ENCODE measurements at regions not wholly inside any gene's neighbourhood (a gene's known extent, or its start where the extent isn't known, plus 50 kb on each side); places are given as distances from the start of the nearest gene placed in this dataset.

- no peaks in the 10 kb centered on the region for H3K9me3 ChIP-seq (ENCODE audit: low read length)
- H3K79me2 ChIP-seq (replicated peaks; ENCODE audit: insufficient read depth, low read length) = no peaks in the 10 kb centered on the region
- no peaks in the 10 kb centered on the region for H3F3A ChIP-seq (ENCODE audit: insufficient read depth, low read length, poor library complexity, severe bottlenecking)
- H3K4me2 ChIP-seq (ENCODE audit: low read length) = no peak overlapping the region
- H3K27me3 ChIP-seq (ENCODE audit: insufficient read depth, low read depth, low read length) = no peaks in the 10 kb centered on the region
- no peak overlapping the region for H2AFZ ChIP-seq (ENCODE audit: low read depth, low read length)
- H3K9me2 ChIP-seq (ENCODE audit: insufficient read depth, low read length) = no peaks in the 10 kb centered on the region
- H3K27ac ChIP-seq (ENCODE audit: low read length) = no peak overlapping the region
- no peak overlapping the region for H3K9ac ChIP-seq (ENCODE audit: low read length)
- no peaks in the 10 kb centered on the region for H4K20me1 ChIP-seq (ENCODE audit: insufficient read depth)
- no peak overlapping the region for H3K4me3 ChIP-seq (ENCODE audit: low read length)
- no peaks in the 10 kb centered on the region for H3K36me3 ChIP-seq (ENCODE audit: insufficient read depth, low read length)
- TF ChIP-seq SMC3 (conservative IDR thresholded peaks at IDR 0.05; ENCODE audit: poor library complexity) (no peak), EZH2 (IDR thresholded peaks at IDR 0.05; ENCODE audit: borderline replicate concordance, insufficient read depth, low read length, poor library complexity, severe bottlenecking) (no peak), RAD21 (conservative IDR thresholded peaks at IDR 0.05) (no peak), POLR2AphosphoS5 (IDR thresholded peaks at IDR 0.05) (no peak), CTCF (IDR thresholded peaks at IDR 0.05; ENCODE audit: poor library complexity, severe bottlenecking) (no peak), REST (IDR thresholded peaks at IDR 0.05; ENCODE audit: borderline replicate concordance) (no peak), EP300 (conservative IDR thresholded peaks at IDR 0.05; ENCODE audit: poor library complexity, severe bottlenecking) (no peak), MXI1 (conservative IDR thresholded peaks at IDR 0.05; ENCODE audit: poor library complexity, severe bottlenecking) (no peak), TAF1 (IDR thresholded peaks at IDR 0.05; ENCODE audit: low read depth) (no peak)
Observed at GRCh38 chr9:12920437-12920836, 145.6 kb downstream of the LURAP1L start.

GRCh38 chr9:12921621-12922020, 146.8 kb downstream of the LURAP1L start:
- Histone ChIP-seq H3F3A (ENCODE audit: insufficient read depth, low read length, poor library complexity, severe bottlenecking) (no peaks in the 10 kb centered on the region), H3K4me2 (ENCODE audit: low read length) (no peak overlapping the region), H3K9ac (ENCODE audit: low read length) (no peak overlapping the region), H3K79me2 (replicated peaks; ENCODE audit: insufficient read depth, low read length) (no peaks in the 10 kb centered on the region), H2AFZ (ENCODE audit: low read depth, low read length) (no peak overlapping the region), H3K9me2 (ENCODE audit: insufficient read depth, low read length) (no peaks in the 10 kb centered on the region), H4K20me1 (ENCODE audit: insufficient read depth) (no peaks in the 10 kb centered on the region), H3K36me3 (ENCODE audit: insufficient read depth, low read length) (no peaks in the 10 kb centered on the region), H3K4me3 (ENCODE audit: low read length) (no peak overlapping the region), H3K9me3 (ENCODE audit: low read length) (no peaks in the 10 kb centered on the region), H3K27ac (ENCODE audit: low read length) (no peak overlapping the region), H3K27me3 (ENCODE audit: insufficient read depth, low read depth, low read length) (no peaks in the 10 kb centered on the region)
- TF ChIP-seq MXI1 (conservative IDR thresholded peaks at IDR 0.05; ENCODE audit: poor library complexity, severe bottlenecking) (no peak), POLR2AphosphoS5 (IDR thresholded peaks at IDR 0.05) (no peak)

Data from neural cell (in vitro differentiated cells).